NCI-H1694 treated with DMSO at 0.1 percent for 48 hours (cell line): ENCODE measurements at regions not wholly inside any gene's neighbourhood (a gene's known extent, or its start where the extent isn't known, plus 50 kb on each side); places are given as distances from the start of the nearest gene placed in this dataset.
"Not testable (repeated sequence)": the region's sequence is repeated elsewhere in the genome, so short reads cannot be mapped to it uniquely, and the experiment has no call there.

ENCODE experiments used
- DNase-seq: peaks from one replicate; lab custom pipeline; 2025; lab: John Stamatoyannopoulos, UW

DNA sequence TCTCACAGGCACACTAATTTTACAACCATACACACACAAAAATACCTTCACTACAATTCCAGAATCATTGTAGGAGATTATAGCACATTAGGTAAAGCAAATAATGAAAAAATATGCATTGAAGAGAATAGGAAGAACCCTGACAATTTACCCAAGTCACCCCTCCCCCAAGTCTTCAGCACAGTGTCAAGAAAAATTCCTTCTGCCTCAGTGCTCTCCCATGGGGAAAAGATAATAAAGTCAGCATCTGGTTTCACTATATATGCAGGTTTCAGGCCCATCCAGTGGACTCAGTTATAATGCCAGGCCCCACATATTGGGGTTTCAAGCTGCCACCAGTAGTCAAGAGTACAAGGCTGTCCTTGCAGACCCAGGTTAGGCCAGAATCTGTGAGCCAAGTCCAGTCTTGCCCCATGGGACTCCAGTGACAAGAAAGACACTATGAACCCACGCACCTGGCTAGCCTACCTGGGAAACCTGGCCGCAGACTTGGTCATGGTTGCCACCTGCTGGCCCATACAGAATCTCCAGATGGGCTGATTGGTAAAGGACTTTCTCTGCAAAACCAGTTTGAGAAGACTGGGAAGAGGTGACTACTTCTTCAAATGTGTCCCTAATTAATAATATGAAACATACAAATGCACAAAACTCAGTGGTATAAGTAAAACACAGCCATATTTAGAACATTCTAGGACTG lies 398.6 kb upstream of the FLRT2 start:
- DNase-seq = no peak

DNA sequence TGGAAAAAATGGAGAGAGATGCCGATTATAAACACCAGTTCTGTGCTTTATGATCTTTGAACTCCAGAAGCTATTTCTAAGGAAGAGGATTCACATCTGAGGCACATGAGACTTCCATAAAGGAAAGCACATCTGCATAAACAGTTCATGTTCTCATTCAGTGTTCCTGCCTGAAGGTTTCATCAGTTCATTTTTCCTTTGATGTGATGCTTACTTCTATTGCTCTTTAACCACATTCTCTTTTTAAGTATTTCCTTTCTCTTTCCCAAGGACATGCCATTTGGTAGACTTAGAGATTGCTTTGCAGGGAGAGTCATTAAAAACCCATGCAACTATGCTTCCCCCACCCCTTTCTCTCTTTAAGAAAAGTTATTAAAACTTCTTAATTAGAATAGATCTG lies 387.0 kb upstream of the FLRT2 start:
- no peak for DNase-seq

DNA sequence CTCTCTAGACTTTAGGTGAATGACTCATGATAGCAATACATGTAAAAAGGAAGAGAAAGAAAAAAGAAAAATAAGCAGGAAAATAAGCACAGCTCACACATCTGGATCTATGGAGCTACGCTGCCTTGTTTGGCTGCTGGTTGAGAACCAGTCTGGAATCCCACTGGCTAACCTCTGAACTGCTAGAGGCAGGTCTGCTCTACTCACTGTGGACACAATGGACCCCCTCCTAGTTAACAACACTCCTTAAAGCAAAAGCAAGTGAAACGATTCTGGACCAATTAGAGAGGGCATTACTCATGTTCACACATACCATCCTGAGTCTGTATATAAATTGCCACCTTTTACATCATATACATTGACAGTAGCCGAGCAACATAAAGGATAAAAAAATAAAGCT lies 383.2 kb upstream of the FLRT2 start:
- no peak for DNase-seq

DNA sequence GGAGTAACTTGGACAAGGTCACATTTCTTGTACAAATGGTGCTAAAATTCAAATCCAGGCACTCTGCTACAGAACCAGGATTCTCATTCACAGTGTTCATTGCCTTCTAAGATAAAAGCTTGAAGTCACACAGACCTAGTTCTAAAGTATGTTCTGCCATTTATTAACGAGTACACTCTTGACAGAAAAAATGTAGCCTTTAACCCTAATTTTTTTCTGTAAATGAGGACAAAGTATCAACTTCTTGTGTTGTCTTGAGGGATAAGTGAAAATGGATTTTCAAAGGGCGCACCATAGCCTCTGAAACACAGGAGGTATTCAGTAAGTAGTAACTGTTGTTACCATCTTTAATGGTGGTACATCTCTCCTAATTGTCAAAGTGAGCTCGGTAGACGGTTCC lies 379.8 kb upstream of the FLRT2 start:
- DNase-seq = no peak

DNA sequence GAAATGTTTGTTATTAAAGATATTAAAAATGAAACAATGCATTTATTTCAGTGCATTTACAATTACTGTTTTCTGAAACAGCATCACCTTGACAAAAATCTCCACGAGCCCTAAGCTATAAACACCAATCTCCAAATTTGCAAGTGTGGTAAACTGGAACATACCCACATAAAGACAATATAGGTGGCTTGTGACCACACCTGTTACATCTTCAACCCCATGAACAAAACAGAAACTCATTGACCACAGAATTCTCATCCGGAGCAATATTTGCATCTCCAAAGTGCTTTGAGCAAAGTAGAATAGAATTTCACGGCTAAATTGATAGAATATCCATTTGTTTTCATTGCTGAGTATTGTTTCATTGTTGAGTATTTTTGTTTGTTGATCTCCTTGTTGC lies 375.2 kb upstream of the FLRT2 start:
- no peak for DNase-seq

DNA sequence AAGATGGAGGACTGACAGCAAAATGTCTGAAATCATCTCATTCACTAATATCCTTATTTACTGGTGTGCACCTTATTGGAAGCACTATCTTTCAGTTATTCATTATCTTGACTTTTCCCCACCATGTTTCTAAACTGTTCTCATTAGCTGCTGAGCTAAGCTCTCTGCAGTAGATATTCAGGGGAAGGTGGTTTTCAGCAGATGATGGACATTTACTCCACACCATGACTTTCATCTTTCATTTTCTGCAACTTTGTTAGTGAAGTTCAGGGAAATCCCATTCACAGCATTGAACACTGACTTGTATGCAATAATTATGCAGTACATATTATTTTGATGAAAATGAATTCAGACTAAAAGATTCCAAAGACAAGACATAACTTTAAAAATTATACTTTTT lies 373.6 kb upstream of the FLRT2 start:
- DNase-seq = no peak

DNA sequence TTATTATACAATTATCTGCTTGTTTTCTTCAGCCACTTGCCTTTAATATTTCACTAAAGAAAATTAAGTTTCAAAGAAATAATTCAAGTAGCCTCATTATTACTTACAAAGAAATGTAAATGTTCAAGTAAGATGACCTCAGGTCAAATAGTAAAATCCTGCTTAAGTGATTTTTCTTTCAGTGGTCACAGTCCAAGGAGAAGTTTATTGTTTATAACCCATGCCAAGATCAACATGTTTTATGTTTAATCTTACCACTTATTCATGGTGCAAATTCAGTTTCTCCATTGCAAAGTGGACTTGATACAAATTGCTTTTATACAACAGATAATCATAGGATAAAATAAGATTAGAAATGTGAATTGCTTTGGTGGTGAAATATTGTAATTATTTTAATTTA lies 370.2 kb upstream of the FLRT2 start:
- no peak for DNase-seq

DNA sequence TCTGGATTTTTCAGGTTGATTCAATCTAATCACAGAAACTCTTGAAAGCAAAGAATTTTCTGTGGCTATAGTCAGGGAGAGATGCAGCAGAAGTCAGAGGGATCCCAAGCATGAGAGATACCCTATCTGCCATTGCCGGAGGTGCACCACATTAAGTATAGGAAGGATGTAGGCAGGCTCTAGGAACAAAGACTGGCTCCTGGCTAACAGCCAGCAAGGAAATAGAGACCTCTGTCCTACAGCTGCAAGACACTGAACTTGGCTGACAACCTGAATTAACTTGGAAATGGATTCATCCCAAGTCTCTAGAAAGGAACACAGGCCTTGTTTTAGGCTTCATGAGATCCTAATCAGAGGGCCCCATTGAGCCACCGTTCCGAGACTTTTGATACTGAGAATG lies 364.9 kb upstream of the FLRT2 start:
- DNase-seq = no peak

DNA sequence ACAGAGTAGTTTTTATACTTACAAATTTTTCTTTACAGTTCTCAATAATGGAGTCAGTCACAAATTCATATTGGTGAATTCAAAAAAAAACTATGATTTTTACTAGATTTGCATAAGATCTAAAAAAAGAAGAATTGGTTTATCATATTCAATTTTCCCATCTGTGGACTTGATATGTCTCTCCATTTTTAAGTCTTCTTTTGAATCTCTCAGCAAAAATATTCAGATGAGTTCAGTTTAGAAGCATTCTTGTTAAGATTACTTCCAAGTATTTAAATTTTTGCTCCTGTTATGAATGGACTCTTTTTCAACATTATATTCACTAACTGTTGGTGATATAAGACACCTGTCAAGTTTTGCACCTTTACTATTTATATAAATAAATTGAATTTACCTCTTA lies 360.6 kb upstream of the FLRT2 start:
- DNase-seq = no peak

DNA sequence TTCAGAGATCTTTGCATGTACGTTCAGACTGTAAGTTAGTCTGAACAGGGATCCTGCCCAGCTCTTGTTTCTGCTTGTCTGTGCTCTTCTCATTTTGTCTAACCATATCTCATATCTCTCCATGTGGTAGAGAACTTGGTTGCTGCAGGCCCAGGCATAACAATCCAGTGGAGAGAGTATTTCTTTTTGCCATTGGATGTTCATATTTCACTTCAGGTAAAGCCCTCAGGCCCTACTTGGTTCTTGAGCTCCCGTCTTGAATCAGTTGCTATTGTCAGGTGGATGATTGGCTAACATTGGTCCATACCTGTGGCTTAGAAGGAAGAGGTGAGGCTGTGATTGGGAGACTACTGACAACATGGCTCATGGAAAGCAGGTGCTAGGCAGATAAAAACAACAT lies 357.7 kb upstream of the FLRT2 start:
- no peak for DNase-seq

DNA sequence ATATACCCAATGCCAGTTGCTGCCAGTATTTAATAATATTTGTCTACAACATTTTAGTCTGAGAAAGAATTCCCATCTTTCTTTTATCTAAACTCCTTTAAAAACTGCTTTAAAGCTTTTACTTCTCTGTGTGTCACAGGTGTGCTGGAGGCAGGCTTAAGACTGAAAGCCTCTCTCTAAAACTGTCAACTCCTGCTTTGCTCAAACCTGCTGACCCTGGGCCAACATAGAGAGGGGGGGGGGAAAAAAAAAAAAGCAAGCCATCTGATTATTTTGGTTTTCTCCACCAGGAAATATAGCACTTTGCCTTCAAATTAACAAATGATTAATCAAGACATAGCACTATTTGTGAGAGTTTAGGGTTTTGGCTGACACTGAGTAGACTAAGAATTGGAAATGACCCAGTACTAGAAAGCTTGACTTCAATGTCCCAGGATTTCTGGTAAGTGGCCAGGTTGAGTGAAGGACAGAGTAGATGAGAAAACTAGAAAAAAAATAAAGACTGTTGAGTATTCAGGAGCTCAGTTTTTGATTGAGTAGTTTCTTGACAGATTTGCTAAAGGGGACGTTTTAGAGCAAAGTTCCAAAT lies 357.0 kb upstream of the FLRT2 start:
- DNase-seq = no peak

DNA sequence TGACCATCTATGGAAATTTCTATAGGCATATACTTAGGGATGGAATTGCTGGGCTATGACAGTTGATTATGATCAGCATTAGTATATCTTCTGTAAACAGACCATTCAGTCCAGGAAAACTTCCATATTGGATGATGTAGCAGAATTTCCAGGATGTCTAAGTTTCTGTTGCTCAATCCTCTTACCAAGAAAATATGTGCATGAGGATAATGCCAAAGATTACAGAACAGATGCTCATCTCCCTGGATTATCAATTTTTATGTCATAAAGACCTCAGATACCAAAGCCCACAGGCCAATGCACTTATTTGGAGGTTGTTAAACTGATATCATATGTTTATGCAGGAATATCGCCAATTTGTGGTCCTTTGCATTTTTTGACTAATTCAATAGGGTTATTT lies 354.4 kb upstream of the FLRT2 start:
- no peak for DNase-seq

DNA sequence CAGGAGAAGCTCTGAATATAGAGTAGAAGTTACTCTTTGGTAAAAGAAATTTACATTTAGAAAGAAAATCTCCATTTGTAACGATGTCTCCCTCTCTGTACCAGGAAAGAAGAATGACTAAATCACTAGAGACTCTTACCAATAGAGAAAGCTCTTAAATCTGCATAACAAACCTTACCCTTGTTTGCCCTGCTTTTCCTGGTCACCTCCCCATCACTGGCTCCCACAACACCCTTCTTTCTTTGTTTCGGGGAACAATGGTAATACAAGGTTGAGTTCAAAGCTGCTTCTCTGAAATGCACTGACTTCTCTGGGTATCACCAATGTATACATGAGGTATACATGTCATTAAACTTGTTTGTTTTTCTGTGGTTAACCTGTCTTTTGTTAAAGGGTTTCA lies 351.1 kb upstream of the FLRT2 start:
- no peak for DNase-seq

DNA sequence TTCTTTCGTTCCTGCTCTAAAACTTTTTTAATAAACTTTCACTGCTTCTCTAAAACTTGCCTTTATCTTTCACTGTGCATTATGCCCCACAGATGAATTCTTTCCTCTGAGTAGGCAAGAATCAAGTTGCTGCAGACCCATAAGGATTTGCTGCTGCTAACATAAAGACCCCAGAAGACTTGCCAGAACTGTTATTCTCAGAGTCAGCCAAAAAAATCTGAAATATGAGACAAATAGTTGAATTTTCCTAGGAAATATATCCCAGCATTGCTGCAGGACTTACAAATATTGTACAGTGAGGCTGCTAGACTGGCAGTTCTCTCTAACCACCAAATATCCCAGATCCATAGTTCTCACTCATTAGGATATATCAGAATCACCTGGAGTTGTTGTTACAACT lies 349.1 kb upstream of the FLRT2 start:
- no peak for DNase-seq

DNA sequence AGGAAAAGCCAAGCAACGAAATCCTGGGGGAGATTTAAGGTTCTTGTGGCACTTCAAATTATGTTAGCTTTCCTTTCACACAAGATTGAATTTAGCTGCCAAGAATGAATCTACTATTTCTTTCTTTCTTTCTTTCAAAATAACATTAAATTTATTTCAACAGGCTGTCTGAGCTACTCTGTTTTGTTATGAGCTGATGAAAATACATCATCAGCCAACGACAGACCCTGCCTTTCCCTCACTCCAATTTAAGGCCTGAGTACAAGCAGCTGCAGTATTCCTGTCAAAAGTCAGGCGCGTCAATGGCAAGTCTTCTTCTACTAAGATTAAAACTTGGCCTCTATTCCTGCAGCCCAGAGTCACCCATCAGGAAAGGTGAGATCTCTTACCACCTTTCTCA lies 347.7 kb upstream of the FLRT2 start:
- no peak for DNase-seq

DNA sequence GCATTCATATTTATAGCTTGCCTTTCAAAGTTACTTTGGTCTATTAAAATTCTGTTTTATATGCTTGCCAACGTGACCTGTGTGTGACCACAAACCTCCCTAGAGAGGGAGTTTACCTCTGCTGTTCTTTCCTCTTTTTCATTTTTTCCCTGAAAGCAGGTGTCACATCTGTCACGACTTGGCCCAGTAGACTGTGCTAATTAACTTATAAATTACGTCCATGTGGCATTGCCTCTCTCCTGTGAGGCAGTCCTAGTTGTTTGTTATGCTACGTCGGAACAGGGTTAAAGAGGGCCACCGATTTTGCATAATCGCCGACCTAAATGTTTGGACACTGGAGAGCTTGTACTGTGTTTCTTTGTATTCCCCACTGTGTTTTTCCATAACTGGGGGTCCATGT lies 343.9 kb upstream of the FLRT2 start:
- DNase-seq = peak; percentile 82

DNA sequence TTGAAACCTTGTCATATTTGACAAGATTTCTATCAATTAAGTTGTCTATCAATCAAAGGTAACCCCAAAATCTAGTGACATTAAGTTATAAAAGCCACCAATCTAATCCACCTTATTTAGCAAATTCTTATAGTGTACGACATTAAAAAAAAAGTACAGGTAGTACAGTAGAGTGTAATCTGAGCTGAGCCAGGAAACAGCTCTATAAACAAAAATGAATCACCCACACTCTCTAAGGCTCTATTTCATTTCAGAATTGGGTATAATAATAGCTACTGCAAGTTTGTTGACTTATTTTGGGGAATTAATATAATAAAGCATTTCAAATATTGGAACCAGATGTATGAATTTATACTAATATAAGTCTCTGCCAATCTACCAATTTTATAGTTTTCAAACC lies 342.4 kb upstream of the FLRT2 start:
- no peak for DNase-seq

DNA sequence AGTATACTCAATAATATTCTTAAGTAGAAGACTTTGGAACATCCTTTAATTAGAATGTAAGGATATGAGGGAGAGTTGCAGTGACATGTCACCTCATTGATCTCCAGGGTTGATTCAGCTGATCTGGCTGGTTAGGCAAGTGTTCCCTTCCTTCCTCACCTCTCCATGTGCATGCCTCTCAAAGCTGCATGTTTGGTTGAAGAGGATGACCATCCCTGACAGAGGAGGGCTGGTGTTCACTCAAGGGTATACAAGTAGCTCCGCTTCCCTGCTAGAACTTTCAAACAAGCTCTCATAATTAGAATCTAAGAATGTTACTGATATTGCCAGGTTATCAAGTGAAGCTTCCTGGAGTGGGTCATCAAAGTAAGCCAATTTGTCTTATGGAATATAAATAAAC lies 341.1 kb upstream of the FLRT2 start:
- no peak for DNase-seq

DNA sequence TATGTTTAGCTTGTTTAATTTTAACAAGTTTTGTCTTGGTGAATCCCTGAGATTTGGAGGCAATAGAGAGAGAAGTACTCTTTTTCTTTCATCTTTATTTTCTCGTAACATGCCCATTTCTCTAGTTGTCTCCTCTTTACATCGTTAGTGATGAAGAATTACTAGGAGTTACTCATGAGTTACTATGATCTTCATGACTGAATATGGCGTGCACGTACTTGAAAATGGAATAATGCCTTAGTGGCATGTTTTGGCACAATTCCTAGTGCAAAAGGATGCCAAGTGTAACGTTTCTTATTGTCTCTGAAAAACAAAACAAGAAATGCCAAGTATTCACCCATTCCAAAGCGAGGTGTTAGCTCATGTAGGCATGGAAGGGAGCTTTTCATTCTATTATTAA lies 340.7 kb upstream of the FLRT2 start:
- not testable (repeated sequence) for DNase-seq

DNA sequence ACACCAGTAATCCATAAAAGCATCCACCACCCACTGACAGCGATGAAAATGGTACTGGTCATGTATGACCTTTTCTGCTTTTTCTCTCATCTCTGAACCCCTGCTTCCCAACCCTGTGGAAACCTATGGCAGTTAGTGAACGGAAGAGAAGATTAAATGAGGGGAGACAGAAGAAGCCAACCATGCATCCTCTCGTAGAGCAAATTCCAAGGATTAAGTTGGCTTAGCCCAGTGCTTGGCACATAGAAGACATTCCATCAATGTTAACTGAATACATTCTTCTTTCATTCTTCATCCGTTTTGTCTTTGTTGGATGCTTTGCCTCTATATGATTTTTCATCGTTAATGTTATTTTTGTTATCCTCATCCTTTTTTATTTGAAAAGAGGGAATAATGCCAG lies 339.7 kb upstream of the FLRT2 start:
- DNase-seq = no peak

DNA sequence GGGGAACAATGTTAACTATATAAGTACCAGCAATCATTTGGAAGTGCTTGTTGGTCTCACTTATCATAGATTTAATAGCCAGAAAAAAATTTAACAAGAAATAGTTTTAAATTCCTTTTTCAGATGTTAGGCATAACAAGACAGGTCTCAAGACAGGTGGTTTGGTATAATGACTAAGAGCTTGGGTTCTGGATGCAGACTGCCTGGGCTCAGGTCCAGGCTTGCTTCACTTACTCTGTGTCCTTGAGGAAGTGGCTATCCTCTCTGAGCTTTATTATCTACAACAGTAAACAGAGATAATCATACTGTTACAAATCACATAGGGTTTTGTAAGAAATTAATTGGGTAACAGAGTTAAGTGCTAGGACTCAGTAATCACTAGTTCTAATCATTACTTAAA lies 338.0 kb upstream of the FLRT2 start:
- DNase-seq = no peak

DNA sequence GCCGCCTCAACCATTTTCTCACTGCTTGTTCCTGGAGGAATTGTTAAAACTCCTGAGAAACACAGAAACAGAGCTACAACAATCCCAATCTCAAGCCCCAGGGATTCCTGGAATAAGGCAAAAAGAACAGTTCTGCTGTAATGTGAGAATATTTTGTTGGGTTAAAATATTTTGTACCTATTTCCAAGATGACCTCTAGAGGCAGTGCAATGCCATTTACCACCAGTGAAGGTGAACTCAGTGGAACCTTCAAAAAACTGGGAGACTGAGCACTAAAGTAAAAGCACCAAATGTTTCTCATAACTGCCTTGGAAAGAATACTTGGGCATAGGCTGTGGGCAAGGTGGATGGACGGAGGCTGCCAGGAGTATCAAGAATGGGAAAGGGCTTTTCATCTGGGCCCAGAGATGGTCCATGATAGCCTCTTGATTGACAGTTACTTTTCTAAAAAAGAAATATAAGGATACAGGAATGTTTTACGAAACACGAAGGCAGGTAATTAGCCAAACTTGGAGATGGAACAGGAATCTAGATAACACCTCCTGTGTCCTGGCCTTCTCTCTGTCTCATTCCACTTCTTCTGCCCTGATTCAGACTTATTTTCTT lies 334.0 kb upstream of the FLRT2 start:
- peak; percentile 30 for DNase-seq

DNA sequence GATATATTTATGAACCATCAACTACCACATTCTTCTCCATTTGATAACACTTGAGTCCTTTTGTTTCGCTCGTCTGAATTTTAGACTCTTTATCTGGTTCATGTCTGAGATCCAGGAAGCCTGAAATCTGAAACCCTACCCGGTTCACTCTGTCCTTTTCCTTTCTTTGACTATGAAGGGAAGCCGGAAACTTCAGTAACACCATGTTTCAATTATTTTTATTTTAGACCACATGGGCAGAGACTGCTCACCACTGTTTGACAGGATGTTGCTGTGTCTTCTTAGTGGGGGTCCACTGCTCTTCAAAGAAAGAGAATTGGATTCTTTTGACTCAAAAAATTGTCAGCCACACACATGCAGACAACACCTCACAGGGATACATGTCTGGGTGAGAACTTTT lies 331.9 kb upstream of the FLRT2 start:
- DNase-seq = no peak

DNA sequence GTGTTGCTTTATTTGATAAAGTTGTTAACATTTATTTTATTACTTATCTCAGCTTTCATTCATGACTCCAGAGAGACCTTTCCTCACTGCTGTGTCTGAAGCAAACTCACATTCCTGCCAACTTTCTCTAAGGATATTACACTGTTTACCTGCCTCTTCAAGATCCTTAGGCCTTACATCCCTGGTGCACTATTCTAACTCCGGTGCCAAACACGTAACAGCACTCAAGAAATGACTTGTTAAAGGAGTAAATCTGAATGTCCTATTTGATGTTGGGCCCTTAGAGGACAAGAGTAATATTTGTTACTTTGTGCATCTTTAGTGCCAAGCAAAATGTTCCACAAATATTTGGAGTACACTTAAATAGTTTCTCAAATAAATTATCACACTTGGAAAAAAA lies 324.1 kb upstream of the FLRT2 start:
- no peak for DNase-seq
